Heart left ventricle (tissue), 16 donors: ENCODE measurements at regions not wholly inside any gene's neighbourhood (a gene's known extent, or its start where the extent isn't known, plus 50 kb on each side); places are given as distances from the start of the nearest gene placed in this dataset.

Experiments
- ATAC-seq, 4 donors: fragments of 200-7000 bp; cut with Tn5 transposase; one replicate each; pipeline ENCODE4 v1.9.1; 2020 to 2022; ENCODE audit warnings: moderate library complexity in 4 of 4, mild to moderate bottlenecking in 3 of 4, moderate number of reproducible peaks in 1 of 4
- DNase-seq, 5 donors: peaks; one replicate each; pipeline ENCODE4 v3.0.0-alpha.2; 2020
- H3K27ac ChIP-seq, 12 donors: fragments of 200-600 bp; sonication (generic) in 4 of 12; one replicate each; pipeline versions ENCODE4 v1.5.0 to v1.8.0; 2016 to 2022; ENCODE audit warnings: mild to moderate bottlenecking in 2 of 12
- H3K27me3 ChIP-seq, 9 donors: fragments of 200-600 bp; sonication (generic) in 2 of 9; one replicate each; pipeline versions ENCODE4 v1.5.1 to v1.8.0; 2016 to 2022; ENCODE audit warnings: mild to moderate bottlenecking in 3 of 9
- H3K36me3 ChIP-seq, 9 donors: fragments of 200-600 bp; sonication (generic) in 2 of 9; one replicate each; pipeline versions ENCODE4 v1.5.0 to v1.8.0; 2018 to 2022; ENCODE audit warnings: mild to moderate bottlenecking in 2 of 9
- H3K4me1 ChIP-seq, 12 donors: fragments of 200-600 bp; sonication (generic) in 4 of 12; one replicate each; pipeline versions ENCODE4 v1.5.0 to v1.8.0; 2016 to 2022; ENCODE audit warnings: mild to moderate bottlenecking in 3 of 12
- H3K4me3 ChIP-seq, 12 donors: fragments of 200-600 bp; sonication (generic) in 4 of 12; one replicate each; pipeline versions ENCODE4 v1.5.0 to v1.8.0; 2017 to 2022; ENCODE audit warnings: mild to moderate bottlenecking in 9 of 12, moderate library complexity in 4 of 12
- H3K9me3 ChIP-seq, 12 donors: fragments of 200-600 bp; sonication (generic) in 4 of 12; one replicate each; pipeline versions ENCODE4 v1.5.0 to v1.8.0; 2016 to 2022; ENCODE audit warnings: mild to moderate bottlenecking in 1 of 12
- CTCF ChIP-seq, 12 donors: fragments of 200-600 bp; sonication (generic) in 4 of 12; IDR thresholded peaks; one replicate each; pipeline versions ENCODE4 v1.5.0 to v1.8.0; 2018 to 2022; ENCODE audit warnings: antibody characterized with exemption in 12 of 12, mild to moderate bottlenecking in 5 of 12
- POLR2A ChIP-seq, 2 donors: fragments of 450-650 bp; IDR thresholded peaks; one replicate each; pipeline ENCODE4 v1.6.1; 2017; ENCODE audit warnings: antibody characterized with exemption in 2 of 2, mild to moderate bottlenecking in 2 of 2, moderate library complexity in 2 of 2
- WGBS, 4 donors: extraction: QIAGEN DNeasy Blood & Tissue Kit in 2 of 4; methylation state at CpG; one replicate each; pipeline versions ENCODE4 v1.1.5 to v1.1.7; 2013 to 2018; 5-methylcytosine and 5-hydroxymethylcytosine counted together
- intact Hi-C, 10 donors: fragments of 100-400 bp; cut with DNase I; formaldehyde crosslinking; loops; one replicate each; pipeline versions ENCODE4 v1.11.1 to v1.14.2; 2022
- donor health status: ischemic (EF 13 %, LVEDD 7.1; RV severe dilation, severe dysfunction).
- donor health status: healthy with polysubstance abuse.
- donor health status: DM: no; HTN: yes; CAD: no.
- donor health status: DM: no; HTN: no; CAD: no.
- donor health status: ischemic (EF 25% LVEDD 6.9; RV normal size, moderate dysfunction).
- donor health status: ischemic (EF 25% LVEDD 5.7; RV mildly dilated, moderate dysfunction).
- donor health status: healthy.
- donor health status: DM: yes; HTN: yes; CAD: no.
- donor health status: ischemic (EF 35%, LVEDD 5.7; RV mildly dilated, moderate dysfunction).
- donor health status: nonischemic (EF 11% LVEDD 7.7; RV severe dilation, severe dysfunction).
- donor health status: DM: yes; HTN: yes; CAD: no.
- donor health status: PGD.
- donor health status: ischemic (EF 29% LVEDD 5.4; RV normal size, mild dysfunction).
- donor health status: nonischemic (EF 23%, LVEDD 6.1; RV moderate dilation, normal function).

DNA sequence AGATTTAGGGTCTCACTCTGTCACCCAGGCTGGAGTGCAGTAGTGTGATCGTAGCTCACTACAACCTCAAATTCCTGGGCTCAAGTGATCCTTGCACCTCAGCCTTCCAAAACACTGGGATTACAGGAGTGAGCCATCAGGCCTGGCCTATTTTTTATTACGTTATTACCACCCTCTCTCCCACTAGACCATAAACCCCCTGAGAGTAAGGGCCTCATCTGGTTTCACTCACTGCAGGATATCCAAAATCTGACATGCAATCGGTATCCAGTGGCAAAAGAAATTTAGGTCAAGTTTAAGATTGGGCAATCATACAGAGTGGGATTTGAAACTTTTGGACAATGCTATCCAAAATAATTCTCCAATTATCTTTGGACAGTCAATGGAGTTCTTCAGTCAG is 117.0 kb upstream of the NEBL start:
- Histone ChIP-seq H3K4me3 (no peak overlapping the region), H3K27ac (no peak overlapping the region), H3K4me1 (peaks cover 0 to 9% (median 0%) of the 10 kb centered on the region in 12 donors), H3K9me3 (no peaks in the 10 kb centered on the region), H3K36me3 (no peaks in the 10 kb centered on the region), H3K27me3 (no peaks in the 10 kb centered on the region)
- peak in 1 of 4 donors; percentile 30 for ATAC-seq
- DNase-seq: no peak
- WGBS, 4 donors: 75 to 84% (median 76%) methylated on average over 3 of the region's 3 CpGs
- TF ChIP-seq CTCF (IDR thresholded peaks at IDR 0.05) (no peak), POLR2A (IDR thresholded peaks at IDR 0.05) (no peak)
- intact Hi-C loops: no loop called here

DNA sequence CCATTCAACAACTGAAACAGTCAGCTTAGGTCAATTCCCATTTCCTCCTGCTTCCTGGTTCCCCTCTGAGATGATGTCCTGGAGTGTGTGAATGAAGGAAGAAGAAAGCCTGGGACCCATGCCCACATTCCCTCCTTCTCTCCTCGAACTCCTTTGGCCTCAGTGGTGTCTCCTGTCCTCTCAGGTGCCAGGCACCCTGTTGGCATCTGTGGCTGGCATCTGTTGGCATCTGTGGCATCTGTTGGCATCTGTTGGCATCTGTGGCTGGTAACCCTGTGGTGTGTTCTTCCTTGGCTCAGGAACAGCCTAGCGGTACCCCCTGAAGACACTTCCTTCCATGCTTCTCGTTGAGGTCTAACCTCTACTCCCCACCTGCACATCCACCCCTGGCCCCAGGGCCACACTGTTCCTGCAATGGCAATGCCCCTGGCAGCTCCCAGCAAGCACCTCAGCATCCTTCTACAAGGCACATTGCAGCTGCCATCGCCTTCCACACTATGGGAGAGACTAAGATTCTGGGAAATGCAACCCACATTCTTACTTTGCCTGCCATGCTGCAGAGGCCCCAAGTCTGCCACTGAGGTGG is 114.4 kb upstream of the NEBL start:
- peaks cover 0 to 9% (median 0%) of the 10 kb centered on the region in 12 donors for H3K4me1 ChIP-seq
- 56 to 83% (median 70%) methylated on average over 4 of the region's 4 CpGs for WGBS, 4 donors
- DNase-seq (no peak), ATAC-seq (peak; percentile 23 to 38 (median 30))
- no peaks in the 10 kb centered on the region for H3K27me3 ChIP-seq
- H3K9me3 ChIP-seq: no peaks in the 10 kb centered on the region
- no peak overlapping the region for H3K27ac ChIP-seq
- H3K36me3 ChIP-seq: no peaks in the 10 kb centered on the region
- no peak overlapping the region for H3K4me3 ChIP-seq
- TF ChIP-seq POLR2A (IDR thresholded peaks at IDR 0.05) (no peak), CTCF (IDR thresholded peaks at IDR 0.05) (no peak)
- intact Hi-C loops: no loop called here

DNA sequence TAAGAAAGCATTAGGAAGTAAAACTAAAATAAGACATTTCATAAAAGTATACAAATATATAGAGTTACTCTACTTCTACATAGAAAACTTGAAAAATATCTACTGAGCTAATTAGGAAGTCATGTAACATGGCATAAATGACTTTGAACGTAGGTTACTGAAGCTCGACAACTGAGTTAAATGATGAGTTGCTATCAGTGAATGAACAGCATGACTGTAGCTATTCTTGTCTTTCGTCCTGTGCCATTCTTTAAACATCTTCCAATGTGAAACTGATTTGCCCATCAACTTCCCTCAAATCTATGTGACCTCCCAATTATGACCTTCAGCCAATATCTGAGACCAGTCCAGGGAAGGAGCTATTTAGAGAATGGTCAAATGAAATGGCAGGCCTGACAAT is 113.5 kb upstream of the NEBL start:
- peak overlapping the region in 2 of 12 donors; percentile 8 to 44 for H3K27ac ChIP-seq
- intact Hi-C loops: no loop called here
- H3K36me3 ChIP-seq: no peaks in the 10 kb centered on the region
- peak in 2 of 4 donors; percentile 49 to 52 for ATAC-seq
- no peak for DNase-seq
- H3K27me3 ChIP-seq: no peaks in the 10 kb centered on the region
- TF ChIP-seq CTCF (IDR thresholded peaks at IDR 0.05) (no peak), POLR2A (IDR thresholded peaks at IDR 0.05) (no peak)
- 38 to 55% (median 49%) methylated on average over 3 of the region's 3 CpGs for WGBS, 4 donors
- H3K4me3 ChIP-seq: no peak overlapping the region
- no peaks in the 10 kb centered on the region for H3K9me3 ChIP-seq
- H3K4me1 ChIP-seq: peaks cover 0 to 9% (median 0%) of the 10 kb centered on the region in 12 donors

DNA sequence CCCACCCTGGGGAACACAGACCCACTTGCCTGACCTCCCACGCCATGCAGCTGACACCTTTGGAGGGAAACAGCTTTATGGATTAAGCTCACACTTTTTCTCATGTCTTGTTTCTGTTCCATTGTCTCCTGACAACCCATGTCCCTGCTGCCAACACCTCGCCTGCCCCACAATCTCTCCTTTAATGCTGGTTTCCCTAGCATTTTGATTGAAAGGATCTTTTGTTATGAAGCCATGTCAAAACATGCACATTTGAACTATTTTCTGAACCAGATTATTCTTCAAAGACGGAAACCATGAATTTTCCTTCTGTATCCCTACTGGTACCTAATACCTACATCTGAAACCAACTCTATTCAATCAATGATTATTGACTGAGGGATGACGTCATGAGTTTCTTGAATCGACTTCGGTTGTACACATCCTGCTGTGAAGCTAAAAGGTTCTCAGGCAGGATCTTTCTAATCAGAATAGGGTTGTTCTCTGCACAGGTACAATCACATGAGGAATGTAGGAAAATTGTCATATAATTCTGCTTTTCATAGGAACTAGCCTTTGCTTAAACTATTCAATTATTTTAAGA is 106.2 kb upstream of the NEBL start:
- Histone ChIP-seq H3K4me3 (no peak overlapping the region), H3K4me1 (peaks cover 0 to 13% (median 2%) of the 10 kb centered on the region in 12 donors), H3K27me3 (no peaks in the 10 kb centered on the region), H3K9me3 (no peaks in the 10 kb centered on the region), H3K27ac (no peak overlapping the region), H3K36me3 (no peaks in the 10 kb centered on the region)
- DNase-seq (no peak), ATAC-seq (no peak)
- TF ChIP-seq CTCF (IDR thresholded peaks at IDR 0.05) (no peak), POLR2A (IDR thresholded peaks at IDR 0.05) (no peak)
- intact Hi-C loops: loop anchor here in 2 of 10 donors (10.0 kb wide), 2 partner anchors 61 to 109 kb away; partner anchors contain the start of gene NEBL (in 1 of the 2)
- WGBS, 4 donors: 87 to 90% (median 88%) methylated on average over 6 of the region's 6 CpGs
